Lower leg skin (tissue), 3 donors: ENCODE measurements at regions not wholly inside any gene's neighbourhood (a gene's known extent, or its start where the extent isn't known, plus 50 kb on each side); places are given as distances from the start of the nearest gene placed in this dataset.

Source experiments
- POLR2A ChIP-seq, 2 donors: fragments of 450-650 bp; IDR thresholded peaks; one replicate each; pipeline ENCODE4 v1.6.1; 2016 to 2017; ENCODE audit warnings: antibody characterized with exemption in 2 of 2, mild to moderate bottlenecking in 1 of 2, moderate library complexity in 1 of 2
- TF ChIP-seq, protein P1 (sequence below), 3 donors: fragments of 450-650 bp; IDR thresholded peaks; one replicate each; pipeline ENCODE4 v1.5.1; 2016; ENCODE audit warnings: antibody characterized with exemption in 3 of 3, mild to moderate bottlenecking in 3 of 3, moderate library complexity in 2 of 3

DNA sequence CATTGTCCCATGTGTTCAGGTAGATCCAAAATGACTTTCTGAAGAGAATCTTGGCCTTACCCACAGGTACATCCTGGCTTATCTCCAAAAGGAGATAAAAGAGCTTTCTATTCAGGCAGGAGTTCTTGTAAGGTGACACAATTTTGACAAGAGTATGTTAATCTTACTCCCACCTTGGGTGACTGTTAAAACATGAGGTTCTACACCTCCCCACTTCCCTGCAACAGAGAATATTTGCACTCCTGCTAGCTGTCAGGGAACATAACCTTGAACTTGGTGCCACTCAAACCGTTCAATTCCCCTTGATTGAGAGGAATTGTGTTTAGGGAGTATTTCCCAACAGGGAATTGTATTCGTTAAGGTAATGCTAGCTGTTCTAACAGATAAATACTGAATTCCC lies 372.5 kb upstream of the KLHL29 start:
- TF ChIP-seq, protein P1, sequence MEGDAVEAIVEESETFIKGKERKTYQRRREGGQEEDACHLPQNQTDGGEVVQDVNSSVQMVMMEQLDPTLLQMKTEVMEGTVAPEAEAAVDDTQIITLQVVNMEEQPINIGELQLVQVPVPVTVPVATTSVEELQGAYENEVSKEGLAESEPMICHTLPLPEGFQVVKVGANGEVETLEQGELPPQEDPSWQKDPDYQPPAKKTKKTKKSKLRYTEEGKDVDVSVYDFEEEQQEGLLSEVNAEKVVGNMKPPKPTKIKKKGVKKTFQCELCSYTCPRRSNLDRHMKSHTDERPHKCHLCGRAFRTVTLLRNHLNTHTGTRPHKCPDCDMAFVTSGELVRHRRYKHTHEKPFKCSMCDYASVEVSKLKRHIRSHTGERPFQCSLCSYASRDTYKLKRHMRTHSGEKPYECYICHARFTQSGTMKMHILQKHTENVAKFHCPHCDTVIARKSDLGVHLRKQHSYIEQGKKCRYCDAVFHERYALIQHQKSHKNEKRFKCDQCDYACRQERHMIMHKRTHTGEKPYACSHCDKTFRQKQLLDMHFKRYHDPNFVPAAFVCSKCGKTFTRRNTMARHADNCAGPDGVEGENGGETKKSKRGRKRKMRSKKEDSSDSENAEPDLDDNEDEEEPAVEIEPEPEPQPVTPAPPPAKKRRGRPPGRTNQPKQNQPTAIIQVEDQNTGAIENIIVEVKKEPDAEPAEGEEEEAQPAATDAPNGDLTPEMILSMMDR (IDR thresholded peaks at IDR 0.05) = no peak
- TF ChIP-seq POLR2A (IDR thresholded peaks at IDR 0.05) = no peak
